SK-N-SH (cell line): ENCODE measurements at regions not wholly inside any gene's neighbourhood (a gene's known extent, or its start where the extent isn't known, plus 50 kb on each side); places are given as distances from the start of the nearest gene placed in this dataset.

ENCODE experiments used
- CTCF ChIP-seq: fragments of 200-600 bp; sonication (generic); IDR thresholded peaks from 2 replicates; pipeline ENCODE4 v1.6.1; 2017; ENCODE audit warnings: antibody characterized with exemption, mild to moderate bottlenecking, moderate library complexity
- EP300 ChIP-seq, 2 experiments: IDR thresholded peaks; 2 replicates each; pipeline versions ENCODE4 v1.4.0 to v1.6.1; 2012; ENCODE audit warnings: borderline replicate concordance in 1 of 2, low read depth in 1 of 2, low read length in 1 of 2
- GABPA ChIP-seq: IDR thresholded peaks from 2 replicates; pipeline ENCODE4 v1.4.0; 2012; ENCODE audit warnings: low read depth, mild to moderate bottlenecking
- JUND ChIP-seq: IDR thresholded peaks from 2 replicates; pipeline ENCODE4 v1.4.0; 2012
- MAX ChIP-seq: IDR thresholded peaks from 2 replicates; pipeline ENCODE4 v1.4.0; 2012; ENCODE audit warnings: low read depth
- POLR2AphosphoS5 ChIP-seq: IDR thresholded peaks from 2 replicates; pipeline ENCODE4 v1.6.1; 2012; ENCODE audit warnings: low read depth, low read length
- SIN3A ChIP-seq: IDR thresholded peaks from 2 replicates; pipeline ENCODE4 v1.6.1; 2012; ENCODE audit warnings: low read depth, mild to moderate bottlenecking, low read length, moderate library complexity, borderline replicate concordance
- TAF1 ChIP-seq: IDR thresholded peaks from 2 replicates; pipeline ENCODE4 v1.6.1; 2012; ENCODE audit warnings: low read depth, mild to moderate bottlenecking, low read length, moderate library complexity, borderline replicate concordance
- TCF12 ChIP-seq: IDR thresholded peaks from 2 replicates; pipeline ENCODE4 v1.4.0; 2012
- USF2 ChIP-seq: fragments of 150-350 bp; IDR thresholded peaks from 2 replicates; pipeline ENCODE4 v1.6.1; 2017; ENCODE audit warnings: antibody characterized with exemption, low read length, low read depth, borderline replicate concordance

GRCh38 chr17:73953206-73954033, 250.1 kb upstream of the RPL38 start:
- TF ChIP-seq GABPA = no peak
- no peak for TF ChIP-seq CTCF
- no peak for TF ChIP-seq SIN3A
- TF ChIP-seq USF2 = no peak
- no peak for TF ChIP-seq TAF1
- no peak for TF ChIP-seq EP300 (IDR thresholded peaks at IDR 0.05; ENCODE audit: borderline replicate concordance in 1 of 2, low read depth in 1 of 2, low read length in 1 of 2)
- no peak for TF ChIP-seq MAX
- no peak for TF ChIP-seq TCF12
- TF ChIP-seq POLR2AphosphoS5 = no peak
- no peak for TF ChIP-seq JUND
